Endothelial cell of umbilical vein (primary cell): ENCODE measurements at regions not wholly inside any gene's neighbourhood (a gene's known extent, or its start where the extent isn't known, plus 50 kb on each side); places are given as distances from the start of the nearest gene placed in this dataset.

Experiments used
- CTCF ChIP-seq, 2 donors: IDR thresholded peaks; 1 replicate in 1 of 2; 2 replicates in 1 of 2; pipeline ENCODE4 v1.5.1; 2011; ENCODE audit warnings: low read length in 2 of 2, mild to moderate bottlenecking in 2 of 2, moderate library complexity in 2 of 2, control low read depth in 1 of 2, inconsistent platforms in 1 of 2, low read depth in 1 of 2; ENCODE audit not compliant: insufficient read depth in 1 of 2; ENCODE audit errors: extremely low read depth in 1 of 2
- EZH2 ChIP-seq: IDR thresholded peaks from 2 replicates; pipeline ENCODE4 v1.6.1; 2012; ENCODE audit warnings: borderline replicate concordance, low read depth, mild to moderate bottlenecking, moderate library complexity, low read length, inconsistent platforms; ENCODE audit not compliant: severe bottlenecking
- FOS ChIP-seq: IDR thresholded peaks from 2 replicates; pipeline ENCODE4 v1.6.1; 2011; ENCODE audit warnings: mild to moderate bottlenecking, low read length, moderate library complexity, borderline replicate concordance; ENCODE audit not compliant: insufficient read depth
- GATA2 ChIP-seq: IDR thresholded peaks from 2 replicates; pipeline ENCODE4 v1.7.0; 2011; ENCODE audit warnings: low read depth, mild to moderate bottlenecking, moderate library complexity, mixed read lengths, low read length; ENCODE audit not compliant: insufficient read length, insufficient read depth
- MAX ChIP-seq: IDR thresholded peaks from 2 replicates; pipeline ENCODE4 v1.6.1; 2011; ENCODE audit not compliant: insufficient read depth, insufficient read length
- MYC ChIP-seq: IDR thresholded peaks from one replicate; pipeline ENCODE4 v1.6.1; 2011; ENCODE audit warnings: mild to moderate bottlenecking, low read depth, low read length
- POLR2A ChIP-seq: IDR thresholded peaks from 2 replicates; pipeline ENCODE4 v1.6.1; 2012; ENCODE audit warnings: low read depth, mild to moderate bottlenecking, control low read depth, low read length
- POLR2AphosphoS5 ChIP-seq: IDR thresholded peaks from 2 replicates; pipeline ENCODE4 v1.6.1; 2012; ENCODE audit warnings: low read depth, mild to moderate bottlenecking, control low read depth, low read length, moderate library complexity; ENCODE audit not compliant: insufficient read depth

DNA sequence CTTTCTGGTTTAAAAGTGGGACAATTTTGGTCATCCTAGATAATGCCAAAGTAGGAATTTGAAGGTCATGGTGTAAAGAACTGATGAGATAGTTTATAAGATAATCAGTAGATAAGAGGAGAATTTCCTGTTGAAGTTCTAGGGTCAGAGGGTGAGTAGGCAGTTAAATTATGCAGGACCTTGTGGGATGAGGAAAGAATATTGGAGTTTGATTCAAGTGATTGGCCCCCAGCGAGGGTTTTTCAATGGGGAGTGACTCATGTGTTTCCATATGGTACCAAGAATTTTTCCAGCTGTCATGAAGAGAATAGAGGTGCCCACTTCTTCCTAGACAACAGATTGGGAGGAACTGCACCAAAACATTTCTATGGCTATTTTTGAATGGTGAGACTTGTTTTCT lies 940.2 kb upstream of the ZEB2 start:
- TF ChIP-seq CTCF (IDR thresholded peaks at IDR 0.05; ENCODE audit: extremely low read depth in 1 of 2, insufficient read depth in 1 of 2, low read depth in 1 of 2, low read length in 2 of 2), result no peak
- TF ChIP-seq EZH2, result no peak
- no peak for TF ChIP-seq POLR2A
- no peak for TF ChIP-seq POLR2AphosphoS5
- no peak for TF ChIP-seq MYC
- TF ChIP-seq MAX, result no peak
- peak; percentile 29 for TF ChIP-seq GATA2
- peak; percentile 4 for TF ChIP-seq FOS
